Vagina (tissue), 2 donors: ENCODE measurements at regions not wholly inside any gene's neighbourhood (a gene's known extent, or its start where the extent isn't known, plus 50 kb on each side); places are given as distances from the start of the nearest gene placed in this dataset.

ENCODE experiments used
- DNase-seq, 2 donors: peaks; one replicate each; pipeline ENCODE4 v3.0.0-alpha.2; 2017; ENCODE audit errors: extremely low spot score in 2 of 2
- H3K27ac ChIP-seq: fragments of 200-600 bp; sonication (generic); one replicate; pipeline ENCODE4 v1.5.1; 2019
- H3K27me3 ChIP-seq: fragments of 200-600 bp; sonication (generic); one replicate; pipeline ENCODE4 v1.5.1; 2019
- H3K36me3 ChIP-seq, 2 donors: fragments of 200-600 bp; sonication (generic); one replicate each; pipeline ENCODE4 v1.5.1; 2017 to 2019
- H3K4me1 ChIP-seq: fragments of 200-600 bp; sonication (generic); one replicate; pipeline ENCODE4 v1.5.1; 2019
- H3K4me3 ChIP-seq, 2 donors: fragments of 200-600 bp; sonication (generic); 1 replicate in 1 of 2; 2 replicates in 1 of 2; pipeline ENCODE4 v1.5.1; 2016 to 2019
- H3K9me3 ChIP-seq: fragments of 200-600 bp; sonication (generic); one replicate; pipeline ENCODE4 v1.5.1; 2019
- POLR2A ChIP-seq, 2 donors: fragments of 450-650 bp; IDR thresholded peaks; one replicate each; pipeline ENCODE4 v1.6.1; 2017; ENCODE audit warnings: antibody characterized with exemption in 2 of 2, mild to moderate bottlenecking in 2 of 2, moderate library complexity in 2 of 2
- POLR2AphosphoS5 ChIP-seq, 2 donors: sonication (generic); formaldehyde crosslinking; IDR thresholded peaks; one replicate each; pipeline ENCODE4 v1.9.0; 2017; ENCODE audit warnings: antibody characterized with exemption in 2 of 2, mild to moderate bottlenecking in 2 of 2, low read depth in 1 of 2; ENCODE audit not compliant: insufficient read depth in 1 of 2
- intact Hi-C: fragments of 100-400 bp; cut with DNase I; formaldehyde crosslinking; loops from one replicate; pipeline ENCODE4 v1.15.1; 2023
- TF ChIP-seq, protein P1 (sequence below), 3 experiments: fragments of 450-650 bp in 2 of 3; fragments of 200-600 bp in 1 of 3; sonication (generic) in 1 of 3; IDR thresholded peaks; one replicate each; pipeline ENCODE4 v1.5.1; 2017 to 2019; ENCODE audit warnings: antibody characterized with exemption in 3 of 3, mild to moderate bottlenecking in 2 of 3, moderate library complexity in 2 of 3

DNA sequence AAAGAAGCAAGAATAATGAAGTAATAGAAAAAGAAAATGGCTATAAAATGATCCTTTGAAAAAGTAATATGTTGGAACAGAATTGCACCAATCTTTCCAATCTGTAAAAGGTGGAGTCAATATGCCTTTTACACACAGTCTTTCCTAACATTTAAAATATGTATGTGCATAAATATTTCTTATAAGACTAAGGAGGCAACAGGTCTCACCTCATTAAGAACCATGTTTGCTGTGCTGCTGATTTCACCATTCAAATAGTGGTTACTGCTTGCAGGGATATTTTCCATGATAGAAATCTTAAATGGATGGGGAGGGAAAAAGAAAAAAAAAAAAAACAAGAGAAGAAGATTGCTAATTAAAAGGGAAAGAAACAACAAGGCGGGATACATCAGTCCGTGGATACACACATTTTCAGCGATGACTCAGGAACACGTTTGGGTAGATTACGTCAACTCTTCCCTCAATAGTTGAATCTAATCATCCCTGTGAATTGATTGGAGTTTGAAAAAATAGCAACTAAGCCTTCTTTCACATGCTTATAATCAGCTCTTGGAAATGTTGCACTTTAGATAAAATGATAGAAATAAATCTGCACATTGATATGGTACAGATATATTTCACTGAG, 2133.9 kb upstream of the CELF4 start:
- no peak overlapping the region for H3K4me3 ChIP-seq
- H3K27ac ChIP-seq: no peak overlapping the region
- H3K4me1 ChIP-seq: no peaks in the 10 kb centered on the region
- TF ChIP-seq POLR2A (IDR thresholded peaks at IDR 0.05): no peak
- TF ChIP-seq, protein P1, sequence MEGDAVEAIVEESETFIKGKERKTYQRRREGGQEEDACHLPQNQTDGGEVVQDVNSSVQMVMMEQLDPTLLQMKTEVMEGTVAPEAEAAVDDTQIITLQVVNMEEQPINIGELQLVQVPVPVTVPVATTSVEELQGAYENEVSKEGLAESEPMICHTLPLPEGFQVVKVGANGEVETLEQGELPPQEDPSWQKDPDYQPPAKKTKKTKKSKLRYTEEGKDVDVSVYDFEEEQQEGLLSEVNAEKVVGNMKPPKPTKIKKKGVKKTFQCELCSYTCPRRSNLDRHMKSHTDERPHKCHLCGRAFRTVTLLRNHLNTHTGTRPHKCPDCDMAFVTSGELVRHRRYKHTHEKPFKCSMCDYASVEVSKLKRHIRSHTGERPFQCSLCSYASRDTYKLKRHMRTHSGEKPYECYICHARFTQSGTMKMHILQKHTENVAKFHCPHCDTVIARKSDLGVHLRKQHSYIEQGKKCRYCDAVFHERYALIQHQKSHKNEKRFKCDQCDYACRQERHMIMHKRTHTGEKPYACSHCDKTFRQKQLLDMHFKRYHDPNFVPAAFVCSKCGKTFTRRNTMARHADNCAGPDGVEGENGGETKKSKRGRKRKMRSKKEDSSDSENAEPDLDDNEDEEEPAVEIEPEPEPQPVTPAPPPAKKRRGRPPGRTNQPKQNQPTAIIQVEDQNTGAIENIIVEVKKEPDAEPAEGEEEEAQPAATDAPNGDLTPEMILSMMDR (IDR thresholded peaks at IDR 0.05): no peak
- TF ChIP-seq POLR2AphosphoS5 (IDR thresholded peaks at IDR 0.05; ENCODE audit: insufficient read depth in 1 of 2, low read depth in 1 of 2): no peak
- intact Hi-C loops: no loop called here
- no peaks in the 10 kb centered on the region for H3K9me3 ChIP-seq
- no peaks in the 10 kb centered on the region for H3K36me3 ChIP-seq
- no peak for DNase-seq
- H3K27me3 ChIP-seq: no peaks in the 10 kb centered on the region

DNA sequence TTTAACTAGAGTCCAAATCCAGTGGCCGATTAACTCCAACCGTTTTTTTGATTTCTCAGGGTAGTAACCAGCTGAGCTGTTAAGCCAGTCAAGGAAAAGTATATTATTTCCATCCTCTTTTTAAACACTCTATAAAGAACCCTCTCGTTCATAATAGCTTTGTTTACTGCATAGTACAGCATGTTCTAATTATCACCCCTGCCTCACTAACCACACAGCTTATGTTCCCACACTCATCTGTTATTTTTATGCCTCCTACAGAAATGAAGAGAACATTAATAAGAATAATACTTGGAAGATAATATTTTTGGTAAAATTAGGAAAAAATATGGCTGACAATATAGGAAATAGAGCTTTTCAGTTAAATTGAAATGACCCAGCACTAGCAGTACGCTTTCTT, 2132.8 kb upstream of the CELF4 start:
- TF ChIP-seq, protein P1 (IDR thresholded peaks at IDR 0.05): no peak
- TF ChIP-seq POLR2AphosphoS5 (IDR thresholded peaks at IDR 0.05; ENCODE audit: insufficient read depth in 1 of 2, low read depth in 1 of 2) (no peak), POLR2A (IDR thresholded peaks at IDR 0.05) (no peak)
- no peaks in the 10 kb centered on the region for H3K9me3 ChIP-seq
- H3K36me3 ChIP-seq: no peaks in the 10 kb centered on the region
- no peaks in the 10 kb centered on the region for H3K27me3 ChIP-seq
- no peak for DNase-seq
- intact Hi-C loops: no loop called here
- no peaks in the 10 kb centered on the region for H3K4me1 ChIP-seq
- H3K4me3 ChIP-seq: no peak overlapping the region
- no peak overlapping the region for H3K27ac ChIP-seq

GRCh38 chr18:39693359-39693758, 2127.8 kb upstream of the CELF4 start:
- intact Hi-C loops: no loop called here
- Histone ChIP-seq H3K27ac (no peak overlapping the region), H3K4me3 (no peak overlapping the region), H3K36me3 (no peaks in the 10 kb centered on the region), H3K9me3 (no peaks in the 10 kb centered on the region), H3K4me1 (no peaks in the 10 kb centered on the region), H3K27me3 (no peaks in the 10 kb centered on the region)
- DNase-seq: no peak
- TF ChIP-seq POLR2A (IDR thresholded peaks at IDR 0.05) (no peak), POLR2AphosphoS5 (IDR thresholded peaks at IDR 0.05; ENCODE audit: insufficient read depth in 1 of 2, low read depth in 1 of 2) (no peak)
- TF ChIP-seq, protein P1 (IDR thresholded peaks at IDR 0.05): no peak

DNA sequence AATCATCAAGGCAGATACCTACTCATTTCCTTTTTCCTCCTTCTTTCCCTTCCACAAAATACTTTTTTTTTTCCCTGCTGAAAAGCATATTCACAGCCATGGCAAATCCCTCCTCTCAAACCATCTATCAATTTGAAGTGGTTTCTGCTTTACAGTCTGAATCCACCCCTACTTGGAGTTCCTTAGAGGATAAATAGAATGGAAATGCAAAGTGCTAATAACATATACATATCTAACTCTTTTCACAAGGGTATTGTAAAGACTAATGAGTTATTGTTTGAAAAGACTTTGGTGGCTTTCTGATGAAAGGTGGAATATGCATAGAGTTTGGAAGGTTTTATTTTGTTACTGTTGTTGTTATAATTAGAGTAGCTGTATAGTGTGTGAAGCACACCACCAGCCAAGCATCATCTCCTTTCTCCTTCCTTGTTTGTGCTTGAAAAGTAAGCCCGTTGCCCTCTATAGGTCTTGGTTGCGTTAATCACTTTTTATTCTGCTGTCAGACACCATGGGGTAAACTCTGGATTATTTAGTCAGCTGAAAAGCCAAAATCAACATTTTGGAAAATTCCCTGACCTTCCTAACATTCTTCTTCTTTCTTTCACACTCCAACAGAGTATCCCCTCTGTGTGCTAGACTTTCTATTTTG, 2126.9 kb upstream of the CELF4 start:
- no peak overlapping the region for H3K4me3 ChIP-seq
- no peak for DNase-seq
- H3K27ac ChIP-seq: no peak overlapping the region
- intact Hi-C loops: no loop called here
- H3K36me3 ChIP-seq: no peaks in the 10 kb centered on the region
- TF ChIP-seq, protein P1 (IDR thresholded peaks at IDR 0.05): no peak
- no peaks in the 10 kb centered on the region for H3K9me3 ChIP-seq
- H3K27me3 ChIP-seq: no peaks in the 10 kb centered on the region
- H3K4me1 ChIP-seq: no peaks in the 10 kb centered on the region

DNA sequence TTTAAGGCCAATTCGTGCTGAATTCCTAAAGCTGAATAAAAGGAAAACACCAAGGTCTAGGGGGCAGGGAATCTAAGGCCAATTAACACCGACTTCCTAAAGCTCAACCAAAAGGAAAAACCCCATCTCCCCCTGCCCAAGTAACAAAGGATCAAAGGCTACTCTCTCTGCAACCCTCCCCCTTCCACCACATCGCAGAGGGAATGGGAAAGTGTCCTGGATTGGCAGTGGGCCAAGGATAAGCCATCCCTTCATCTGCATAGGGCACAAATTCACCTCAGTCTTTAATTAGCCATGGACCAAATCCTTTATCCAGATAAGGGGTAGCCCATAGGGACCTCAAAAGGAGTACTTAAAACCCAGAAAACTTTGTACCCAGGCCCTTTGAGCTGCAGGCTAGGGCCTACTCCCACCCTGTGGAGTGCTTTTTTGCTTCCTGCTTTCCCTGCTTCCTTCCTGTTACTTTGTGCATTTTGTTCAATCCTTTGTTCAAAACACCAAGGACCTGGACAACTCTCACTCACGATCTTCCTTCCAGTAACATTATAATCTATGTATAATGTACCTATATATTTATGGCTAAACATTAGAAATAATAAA, 2119.8 kb upstream of the CELF4 start:
- Histone ChIP-seq H3K36me3 (no peaks in the 10 kb centered on the region), H3K27me3 (no peaks in the 10 kb centered on the region), H3K4me3 (no peak overlapping the region), H3K27ac (no peak overlapping the region), H3K9me3 (no peaks in the 10 kb centered on the region), H3K4me1 (no peaks in the 10 kb centered on the region)
- DNase-seq: no peak
- intact Hi-C loops: no loop called here
- TF ChIP-seq POLR2AphosphoS5 (IDR thresholded peaks at IDR 0.05; ENCODE audit: insufficient read depth in 1 of 2, low read depth in 1 of 2): no peak
